ENCODE measurements at regions not wholly inside any gene's neighbourhood (a gene's known extent, or its start where the extent isn't known, plus 50 kb on each side); places are given as distances from the start of the nearest gene placed in this dataset.

- TF ChIP-seq RFX5 (IDR thresholded peaks at IDR 0.05), result no peak
- no peak for TF ChIP-seq HDAC2 (IDR thresholded peaks at IDR 0.05)
- TF ChIP-seq POLR2A (IDR thresholded peaks at IDR 0.05; ENCODE audit: low read length), result no peak
- no peak for TF ChIP-seq CTCF (IDR thresholded peaks at IDR 0.05)
- no peak for TF ChIP-seq RNF2 (IDR thresholded peaks at IDR 0.05; ENCODE audit: borderline replicate concordance, low read depth)
- TF ChIP-seq MAX (IDR thresholded peaks at IDR 0.05), result no peak
- TF ChIP-seq EP300 (IDR thresholded peaks at IDR 0.05), result no peak
- no peak for TF ChIP-seq TFCP2L1 (CRISPR knock-in tag; IDR thresholded peaks at IDR 0.05)
- TF ChIP-seq RAD21 (conservative IDR thresholded peaks at IDR 0.05 in 1 of 2, IDR thresholded peaks at IDR 0.05 in 1 of 2), result no peak
- TF ChIP-seq ELK1 (IDR thresholded peaks at IDR 0.05; ENCODE audit: low read depth, low read length), result no peak
- TF ChIP-seq JUN (IDR thresholded peaks at IDR 0.05), result no peak
These were observed 234.9 kb downstream of the IRF8 start for GRCh38 chr16:86133847-86134375.

All from A549 (cell line).